ENCODE measurements at regions not wholly inside any gene's neighbourhood (a gene's known extent, or its start where the extent isn't known, plus 50 kb on each side); places are given as distances from the start of the nearest gene placed in this dataset.
"Not testable (repeated sequence)": the region's sequence is repeated elsewhere in the genome, so short reads cannot be mapped to it uniquely, and the experiment has no call there.

GRCh38 chr9:63812822-63813221, 1472.2 kb downstream of the FOXD4L5 start:
- DNase-seq (ENCODE audit: low spot score), result not testable (repeated sequence)

- not testable (repeated sequence) for DNase-seq (ENCODE audit: low spot score)
Observed at GRCh38 chr9:63804205-63804604, 1480.8 kb downstream of the FOXD4L5 start.

GRCh38 chr9:63794081-63794685, 1490.8 kb downstream of the FOXD4L5 start:
- not testable (repeated sequence) for DNase-seq (ENCODE audit: low spot score)

GRCh38 chr9:63787454-63787853, 1497.6 kb downstream of the FOXD4L5 start:
- DNase-seq (ENCODE audit: low spot score), result not testable (repeated sequence)

GRCh38 chr9:63785059-63785458, 1500.0 kb downstream of the FOXD4L5 start:
- DNase-seq (ENCODE audit: low spot score), result not testable (repeated sequence)

GRCh38 chr9:63784421-63784820, 1500.6 kb downstream of the FOXD4L5 start:
- DNase-seq (ENCODE audit: low spot score), result not testable (repeated sequence)

- not testable (repeated sequence) for DNase-seq (ENCODE audit: low spot score)
Observed at GRCh38 chr9:63781817-63782439, 1503.1 kb downstream of the FOXD4L5 start.

- not testable (repeated sequence) for DNase-seq (ENCODE audit: low spot score)
Observed at GRCh38 chr9:63781390-63781789, 1503.6 kb downstream of the FOXD4L5 start.

GRCh38 chr9:63776220-63776619, 1508.8 kb downstream of the FOXD4L5 start:
- DNase-seq (ENCODE audit: low spot score), result not testable (repeated sequence)

- not testable (repeated sequence) for DNase-seq (ENCODE audit: low spot score)
Observed at GRCh38 chr9:63775092-63775426, 1510.0 kb downstream of the FOXD4L5 start.

GRCh38 chr9:63774369-63775091, 1510.5 kb downstream of the FOXD4L5 start:
- DNase-seq (ENCODE audit: low spot score), result not testable (repeated sequence)

GRCh38 chr9:63762230-63762629, 1522.8 kb downstream of the FOXD4L5 start:
- not testable (repeated sequence) for DNase-seq (ENCODE audit: low spot score)

GRCh38 chr9:63729021-63729420, 1556.0 kb downstream of the FOXD4L5 start:
- DNase-seq (ENCODE audit: low spot score), result not testable (repeated sequence)

- no peak for DNase-seq (ENCODE audit: low spot score)
Observed at GRCh38 chr9:63728287-63728686, 1556.7 kb downstream of the FOXD4L5 start.

- DNase-seq (ENCODE audit: low spot score), result not testable (repeated sequence)
Observed at GRCh38 chr9:63708285-63708684, 1576.7 kb downstream of the FOXD4L5 start.

- DNase-seq (ENCODE audit: low spot score), result not testable (repeated sequence)
Observed at GRCh38 chr9:63704456-63704855, 1580.6 kb downstream of the FOXD4L5 start.

GRCh38 chr9:63703670-63704069, 1581.3 kb downstream of the FOXD4L5 start:
- not testable (repeated sequence) for DNase-seq (ENCODE audit: low spot score)

- DNase-seq (ENCODE audit: low spot score), result not testable (repeated sequence)
Observed at GRCh38 chr9:63703138-63703665, 1581.8 kb downstream of the FOXD4L5 start.
